LoVo (cell line): ENCODE measurements at regions not wholly inside any gene's neighbourhood (a gene's known extent, or its start where the extent isn't known, plus 50 kb on each side); places are given as distances from the start of the nearest gene placed in this dataset.

Source experiments
- DNase-seq: peaks from one replicate; pipeline ENCODE4 v3.0.0-alpha.2; 2016; ENCODE audit warnings: low spot score

DNA sequence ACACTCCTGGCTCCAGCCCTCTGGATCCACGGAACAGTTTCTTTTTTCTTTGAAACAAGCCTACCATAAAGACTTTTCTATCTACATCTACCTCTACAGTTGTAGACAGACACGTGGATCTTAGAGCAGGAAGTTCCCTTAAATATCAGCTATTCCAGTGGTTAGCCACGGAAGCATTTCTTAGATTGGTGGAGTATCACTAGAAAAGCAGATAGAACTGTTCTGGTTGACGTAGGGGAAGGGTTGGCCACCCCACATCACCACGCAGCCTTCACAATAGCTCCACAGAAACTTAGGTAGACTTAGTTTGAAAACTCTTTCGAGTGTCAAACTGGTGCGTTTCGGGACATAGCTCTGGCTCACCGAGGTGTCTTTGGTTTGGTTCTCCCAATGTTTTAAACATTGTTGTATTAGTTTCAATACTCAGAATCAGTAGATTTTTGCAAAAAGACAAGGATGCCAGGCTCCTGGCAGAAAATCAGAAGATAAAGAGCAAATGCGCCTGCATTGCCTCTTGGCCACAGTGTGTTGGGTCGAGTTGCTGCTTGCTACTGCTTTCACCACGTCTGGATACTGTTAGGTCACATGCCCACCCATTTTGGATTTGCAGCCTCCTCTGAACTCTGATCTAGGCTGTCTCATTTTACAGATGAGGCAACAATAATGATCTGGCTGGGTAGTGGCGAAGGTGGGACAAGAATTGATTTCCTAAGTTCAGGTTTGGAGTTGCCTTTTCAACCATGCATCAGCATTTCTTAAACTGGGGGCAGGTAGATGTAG, 71.5 kb upstream of the DTNBP1 start:
- no peak for DNase-seq

DNA sequence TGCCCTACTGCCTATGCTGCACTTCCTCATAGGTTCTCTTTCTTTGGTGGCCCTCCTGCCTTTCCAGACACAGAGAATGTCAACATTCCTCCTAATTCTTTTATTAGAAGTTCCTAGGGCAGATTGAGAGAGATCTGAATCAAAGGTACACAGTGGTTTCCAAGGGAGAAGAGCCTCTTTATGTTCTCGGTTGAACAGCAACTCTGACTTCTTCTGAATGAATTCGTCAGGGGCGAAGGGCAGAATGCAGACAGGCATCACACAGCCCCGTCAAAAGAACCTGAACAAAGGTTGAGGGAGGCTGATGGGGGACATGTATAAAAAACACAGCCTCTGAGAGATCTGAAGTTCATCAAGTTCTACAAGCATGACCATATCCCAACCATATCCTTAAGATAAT, 68.1 kb upstream of the DTNBP1 start:
- no peak for DNase-seq

DNA sequence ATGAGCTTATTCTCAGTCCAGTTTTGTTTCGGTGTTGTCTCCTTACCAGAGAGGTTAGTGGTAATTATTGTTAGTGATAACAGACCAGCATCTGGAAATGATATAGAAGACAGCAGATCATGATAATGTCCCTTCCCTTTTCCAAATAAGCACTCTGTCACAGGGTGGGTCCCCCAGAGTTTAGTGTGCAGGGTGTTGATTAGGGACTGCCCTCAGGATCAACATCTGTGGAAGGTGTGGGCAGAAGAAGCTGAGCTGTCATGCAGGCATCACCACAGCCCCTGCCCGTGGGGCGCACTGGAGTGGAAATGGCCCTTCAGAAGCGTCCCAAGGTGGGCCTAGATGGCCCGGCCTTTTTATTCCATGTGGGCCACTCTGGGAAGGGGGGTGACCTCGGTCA, 67.6 kb upstream of the DTNBP1 start:
- no peak for DNase-seq

DNA sequence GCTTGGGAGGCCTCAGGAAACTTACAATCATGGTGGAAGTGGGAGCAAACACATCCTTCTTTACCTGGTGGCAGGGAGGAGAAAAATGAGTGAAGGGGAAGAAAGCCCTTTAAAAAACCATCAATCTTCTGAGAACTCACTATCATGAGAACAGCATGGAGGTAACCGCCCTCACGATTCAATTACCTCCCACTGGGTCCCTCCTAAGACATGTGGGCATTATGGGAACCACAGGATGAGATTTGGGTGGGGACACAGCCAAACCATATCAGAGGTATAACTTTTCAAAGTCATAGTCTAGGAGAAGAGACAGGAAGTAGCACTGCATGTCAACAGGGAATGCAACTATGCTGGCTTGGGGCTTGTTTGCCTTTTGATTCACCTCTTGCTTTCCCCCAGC, 59.9 kb upstream of the DTNBP1 start:
- DNase-seq: no peak

DNA sequence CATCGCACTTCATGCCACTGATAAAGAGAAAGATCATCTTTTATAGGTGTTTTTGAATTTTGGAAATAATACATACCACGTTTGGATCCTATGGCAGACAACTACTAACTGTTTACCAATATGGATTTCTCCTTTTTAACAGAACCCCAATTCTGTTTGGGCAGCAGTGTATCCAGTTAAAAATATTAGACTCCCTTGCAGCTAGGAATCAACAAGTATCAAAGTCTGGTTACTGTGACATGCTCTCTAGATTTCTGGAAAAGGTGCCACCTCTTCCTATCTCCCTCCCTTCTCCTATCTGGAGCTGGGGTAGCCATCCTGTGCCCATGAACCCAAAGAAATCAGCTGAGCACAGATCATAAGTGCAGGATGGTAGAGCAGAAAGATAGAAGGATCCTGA, 54.1 kb upstream of the DTNBP1 start:
- DNase-seq: no peak

- DNase-seq: no peak
Measured at GRCh38 chr6:15715851-15716250, 53.0 kb upstream of the DTNBP1 start.

GRCh38 chr6:15715060-15715459, 52.2 kb upstream of the DTNBP1 start:
- DNase-seq: no peak

DNA sequence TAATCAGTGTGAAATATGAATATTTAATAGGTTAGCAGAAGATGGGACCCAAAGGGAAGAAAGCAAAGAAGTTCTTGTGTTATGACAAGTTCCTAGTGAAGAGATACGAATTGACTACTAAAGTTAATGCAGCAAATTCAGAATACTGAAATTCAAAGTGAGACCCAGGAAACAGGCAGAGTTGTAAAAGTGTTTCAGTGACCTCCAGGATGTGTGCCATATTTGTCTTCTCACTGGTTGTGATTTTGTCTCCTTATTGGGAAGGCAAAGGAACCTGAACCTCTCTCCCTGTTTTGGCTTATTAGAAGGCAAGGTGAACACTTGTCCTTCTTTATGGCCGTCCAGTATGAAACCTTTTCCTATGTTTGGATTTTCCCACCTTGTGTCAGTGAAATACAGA, 51.8 kb upstream of the DTNBP1 start:
- no peak for DNase-seq

DNA sequence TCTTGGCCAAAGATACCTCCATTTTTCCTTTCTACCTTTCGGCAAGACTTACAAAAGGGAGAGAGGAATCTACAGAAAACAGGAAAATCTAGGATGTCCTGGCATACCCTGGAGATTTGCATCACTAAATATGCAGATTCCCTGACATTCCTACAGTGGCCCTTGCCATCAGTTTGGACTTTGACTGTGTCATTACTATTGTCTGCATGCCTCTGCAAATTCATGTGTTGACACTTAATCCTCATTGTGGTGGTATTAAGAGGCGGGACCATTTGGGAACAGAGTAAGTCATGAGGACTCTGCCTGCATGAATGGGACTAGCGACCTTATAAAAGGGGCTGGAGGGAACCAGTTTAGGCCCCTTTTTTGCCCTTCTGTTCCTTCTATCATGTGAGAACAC, 50.5 kb upstream of the DTNBP1 start:
- DNase-seq: no peak

DNA sequence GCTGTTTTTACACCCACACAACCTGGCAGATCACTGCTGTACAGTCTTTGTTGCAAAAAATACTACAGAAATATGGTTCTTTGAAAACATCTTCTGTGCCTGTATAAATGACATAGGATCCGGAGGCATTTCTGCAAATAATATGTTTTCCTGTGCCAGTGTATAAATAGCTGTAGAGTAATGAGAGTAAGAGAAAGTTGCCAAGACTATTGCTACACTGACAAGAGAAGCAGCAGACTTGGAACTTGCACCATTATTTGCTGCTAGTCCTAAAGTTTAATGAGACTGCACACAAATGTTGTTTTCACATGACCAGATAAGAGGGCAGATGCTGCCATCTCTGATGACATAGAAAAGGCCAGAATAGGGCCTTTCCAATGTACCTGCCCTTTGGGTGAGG, 50.0 kb upstream of the DTNBP1 start:
- no peak for DNase-seq
